Esophagus mucosa (tissue), 1 donor: ENCODE measurements at regions not wholly inside any gene's neighbourhood (a gene's known extent, or its start where the extent isn't known, plus 50 kb on each side); places are given as distances from the start of the nearest gene placed in this dataset.

Experiments
- ATAC-seq: fragments of 200-7000 bp; cut with Tn5 transposase; one replicate; pipeline ENCODE4 v1.9.1; 2020
- donor health status: DM: yes; HTN: yes; CAD: no.

- no peak for ATAC-seq
These were observed 59.5 kb upstream of the TARS1 start for GRCh38 chr5:33381243-33381642.
